ENCODE measurements at regions not wholly inside any gene's neighbourhood (a gene's known extent, or its start where the extent isn't known, plus 50 kb on each side); places are given as distances from the start of the nearest gene placed in this dataset.

DNA sequence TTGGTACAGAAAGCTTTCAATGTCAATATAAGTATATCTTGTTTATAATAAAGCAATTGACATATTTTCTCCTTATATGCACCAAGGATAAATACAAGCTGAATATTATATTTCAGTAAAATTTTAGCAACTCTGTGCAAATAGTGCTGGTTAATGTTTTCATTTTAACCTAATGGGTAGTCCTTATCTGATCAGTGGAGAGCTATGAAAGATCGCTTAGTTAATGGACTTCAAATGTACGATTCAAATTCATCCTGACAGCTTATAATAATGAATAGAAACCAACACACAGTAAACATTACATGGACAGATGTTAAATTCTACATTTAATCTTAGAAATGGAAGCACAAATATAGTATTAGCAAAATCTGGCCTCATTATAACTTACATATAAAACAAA, 1495.2 kb upstream of the C9orf72 start:
- no peaks in the 10 kb centered on the region for H3K9me3 Mint-ChIP-seq
- no peaks in the 10 kb centered on the region for H3K79me2 ChIP-seq (ENCODE audit: insufficient read depth, low read length)
- H3K27ac Mint-ChIP-seq = no peak overlapping the region
- no peak overlapping the region for H3K4ac ChIP-seq (ENCODE audit: low read depth, low read length)
- no peak overlapping the region for H4K5ac ChIP-seq (ENCODE audit: insufficient read length, low read depth, low read length)
- no peak overlapping the region for H3K27ac ChIP-seq (ENCODE audit: insufficient read length, low read depth, low read length)
- no peak overlapping the region for H2BK15ac ChIP-seq (ENCODE audit: low read depth, low read length)
- no peak overlapping the region for H3K4me2 ChIP-seq (ENCODE audit: insufficient read depth, insufficient read length, low read length)
- H3T11ph ChIP-seq (ENCODE audit: low read length) = no peak overlapping the region
- H2BK5ac ChIP-seq (ENCODE audit: insufficient read length, low read length) = no peak overlapping the region
- no peak overlapping the region for H3K18ac ChIP-seq (ENCODE audit: insufficient read length, low read depth, low read length)
- no peaks in the 10 kb centered on the region for H3K9me3 ChIP-seq (ENCODE audit: control insufficient read depth, low read depth, low read length)
- H3K4me3 Mint-ChIP-seq = no peak overlapping the region
- H2AFZ ChIP-seq (ENCODE audit: low read length) = no peak overlapping the region
- H3K9ac ChIP-seq (ENCODE audit: extremely low read depth, insufficient read length, low read length) = no peak overlapping the region
- TF ChIP-seq, protein P1, sequence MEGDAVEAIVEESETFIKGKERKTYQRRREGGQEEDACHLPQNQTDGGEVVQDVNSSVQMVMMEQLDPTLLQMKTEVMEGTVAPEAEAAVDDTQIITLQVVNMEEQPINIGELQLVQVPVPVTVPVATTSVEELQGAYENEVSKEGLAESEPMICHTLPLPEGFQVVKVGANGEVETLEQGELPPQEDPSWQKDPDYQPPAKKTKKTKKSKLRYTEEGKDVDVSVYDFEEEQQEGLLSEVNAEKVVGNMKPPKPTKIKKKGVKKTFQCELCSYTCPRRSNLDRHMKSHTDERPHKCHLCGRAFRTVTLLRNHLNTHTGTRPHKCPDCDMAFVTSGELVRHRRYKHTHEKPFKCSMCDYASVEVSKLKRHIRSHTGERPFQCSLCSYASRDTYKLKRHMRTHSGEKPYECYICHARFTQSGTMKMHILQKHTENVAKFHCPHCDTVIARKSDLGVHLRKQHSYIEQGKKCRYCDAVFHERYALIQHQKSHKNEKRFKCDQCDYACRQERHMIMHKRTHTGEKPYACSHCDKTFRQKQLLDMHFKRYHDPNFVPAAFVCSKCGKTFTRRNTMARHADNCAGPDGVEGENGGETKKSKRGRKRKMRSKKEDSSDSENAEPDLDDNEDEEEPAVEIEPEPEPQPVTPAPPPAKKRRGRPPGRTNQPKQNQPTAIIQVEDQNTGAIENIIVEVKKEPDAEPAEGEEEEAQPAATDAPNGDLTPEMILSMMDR (conservative IDR thresholded peaks at IDR 0.05) = no peak
- no peak overlapping the region for H3K14ac ChIP-seq (ENCODE audit: insufficient read depth, low read length)
- H4K8ac ChIP-seq (replicated peaks; ENCODE audit: insufficient read length, low read depth, low read length) = no peak overlapping the region
- no peak overlapping the region for H4K91ac ChIP-seq (ENCODE audit: insufficient read length, low read depth, low read length)
- H3K27me3 Mint-ChIP-seq (ENCODE audit: low read depth) = no peaks in the 10 kb centered on the region; the same call in 1 of the 2 replicates
- DNase-seq = no peak
- H2BK20ac ChIP-seq (ENCODE audit: low read depth, low read length, poor library complexity, severe bottlenecking) = no peak overlapping the region
- H4K20me1 ChIP-seq (ENCODE audit: control insufficient read depth, insufficient read depth, insufficient read length) = no peaks in the 10 kb centered on the region
- no peak overlapping the region for H3K23ac ChIP-seq (ENCODE audit: insufficient read length, low read depth, low read length)
- WGBS (ENCODE audit: extremely low coverage, insufficient read length, low lambda C conversion rate) = no CpG with 5 or more reads among the region's 2 CpGs
- no peak overlapping the region for H2BK120ac ChIP-seq (ENCODE audit: low read depth, low read length, poor library complexity, severe bottlenecking)
- no peaks in the 10 kb centered on the region for H3K27me3 ChIP-seq (ENCODE audit: insufficient read depth, low read length)
- no peak overlapping the region for H3K56ac ChIP-seq (ENCODE audit: insufficient read length, low read depth, low read length)
- peaks cover 0 to 6% of the 10 kb centered on the region in 2 experiments; a peak in 2 of 4 replicates for H3K4me1 Mint-ChIP-seq
- H3K4me1 ChIP-seq (ENCODE audit: insufficient read depth, low read length) = no peaks in the 10 kb centered on the region; the same call in 1 of the 2 replicates
- no peaks in the 10 kb centered on the region for H3K79me1 ChIP-seq (ENCODE audit: insufficient read depth, low read depth, low read length, poor library complexity, severe bottlenecking)
- H3K36me3 Mint-ChIP-seq (ENCODE audit: insufficient read depth in 1 of 3, low read depth in 3 of 3) = no peaks in the 10 kb centered on the region
- H3K23me2 ChIP-seq (ENCODE audit: insufficient read length, low read depth, low read length, poor library complexity, severe bottlenecking) = no peaks in the 10 kb centered on the region
- no peak overlapping the region for H2BK12ac ChIP-seq (ENCODE audit: insufficient read length, low read depth, low read length)
- H2AK5ac ChIP-seq (ENCODE audit: insufficient read length, low read length) = no peak overlapping the region

Data from H9 (cell line).